GM19372 (cell line): ENCODE measurements at regions not wholly inside any gene's neighbourhood (a gene's known extent, or its start where the extent isn't known, plus 50 kb on each side); places are given as distances from the start of the nearest gene placed in this dataset.
"Not testable (repeated sequence)": the region's sequence is repeated elsewhere in the genome, so short reads cannot be mapped to it uniquely, and the experiment has no call there.

Source experiments
- ATAC-seq: cut with Tn5 transposase; IDR thresholded peaks from one replicate; pipeline ENCODE4 v1.9.1; 2021; ENCODE audit warnings: mild to moderate bottlenecking, low read depth, moderate library complexity; ENCODE audit not compliant: unreplicated experiment

GRCh38 chr10:84902553-84902952 lies 574.2 kb downstream of the CCSER2 start:
- no peak for ATAC-seq

- no peak for ATAC-seq
Observed at GRCh38 chr10:84903320-84903719, 574.9 kb downstream of the CCSER2 start.

- ATAC-seq: no peak
Observed at GRCh38 chr10:84907461-84908009, 579.1 kb downstream of the CCSER2 start.

DNA sequence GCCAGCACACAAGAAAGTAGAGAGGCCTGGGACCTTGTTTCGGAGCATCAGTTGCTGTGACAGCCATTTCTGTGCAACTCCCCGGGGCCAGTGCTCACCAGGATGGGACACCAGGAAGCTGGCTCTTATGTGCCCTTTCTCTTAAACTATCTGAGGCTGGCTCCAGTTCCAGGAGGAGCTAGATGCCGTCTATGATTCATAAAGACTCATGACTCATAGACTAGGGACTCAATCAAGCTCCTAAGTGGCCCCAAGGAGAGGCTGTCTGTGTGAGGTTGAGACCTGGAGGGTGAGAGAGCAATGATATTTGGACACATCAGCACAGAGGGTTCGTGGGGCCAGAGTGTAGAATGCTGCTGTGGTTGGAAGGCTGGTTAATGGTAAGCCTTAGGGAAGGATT lies 580.1 kb downstream of the CCSER2 start:
- ATAC-seq: no peak

DNA sequence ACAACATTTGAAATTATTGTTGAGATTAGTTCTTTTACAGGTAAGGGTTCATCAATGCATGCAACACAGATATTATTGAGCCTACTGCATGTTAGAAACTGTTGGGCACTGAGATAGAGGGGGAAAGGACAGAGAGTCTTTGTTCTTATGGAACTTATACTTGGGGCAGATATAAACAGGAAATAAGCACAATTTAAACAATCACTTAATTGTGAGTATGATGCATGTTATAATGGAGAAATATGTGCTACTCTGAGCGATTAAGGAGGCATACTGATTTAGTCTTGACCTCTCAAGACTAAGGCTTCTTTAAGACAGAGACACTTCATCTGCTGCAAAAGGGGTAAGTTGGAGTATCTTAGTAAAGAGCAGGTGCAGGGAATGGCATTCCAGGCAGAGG lies 593.3 kb downstream of the CCSER2 start:
- ATAC-seq: no peak

DNA sequence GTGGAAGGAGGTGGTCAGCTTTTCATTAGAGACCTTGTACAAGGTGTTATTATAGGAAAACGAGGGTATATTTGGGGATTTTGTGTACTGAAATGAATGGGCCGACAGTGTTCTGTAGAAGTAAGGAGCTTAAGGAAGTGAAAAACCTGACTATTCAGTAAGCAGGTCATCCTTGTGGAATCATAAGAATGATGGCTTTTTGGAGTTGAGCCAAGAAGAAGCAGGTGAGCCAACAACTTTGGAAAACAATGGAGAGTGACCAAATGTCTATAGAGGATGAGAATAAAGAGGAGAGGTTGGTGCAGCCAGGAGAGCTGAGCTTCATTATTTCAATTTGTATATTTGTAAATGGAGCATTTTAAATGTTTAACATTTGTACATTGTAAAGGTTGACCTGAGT lies 595.7 kb downstream of the CCSER2 start:
- ATAC-seq: no peak

GRCh38 chr10:84925495-84925894 lies 597.1 kb downstream of the CCSER2 start:
- no peak for ATAC-seq

GRCh38 chr10:84933402-84933801 lies 605.0 kb downstream of the CCSER2 start:
- ATAC-seq: no peak

DNA sequence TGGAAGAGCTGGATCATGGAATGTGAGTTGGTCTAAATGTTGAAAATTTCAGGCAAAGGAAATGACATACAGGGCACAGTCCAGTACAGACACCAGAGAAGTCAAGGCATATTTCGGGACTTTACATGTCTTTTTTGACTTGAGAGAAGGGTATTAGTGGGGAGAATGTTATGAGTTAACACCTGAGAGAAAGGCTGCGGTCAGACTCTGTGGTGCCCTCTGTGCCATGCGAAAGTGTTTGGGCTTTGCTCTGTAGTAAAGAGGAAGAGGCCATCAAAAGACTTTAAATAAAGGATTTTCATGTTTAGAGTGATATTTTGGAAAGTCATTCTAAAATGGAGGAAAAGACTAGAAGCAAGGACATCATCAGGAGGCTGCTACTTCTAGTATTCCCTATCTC lies 607.4 kb downstream of the CCSER2 start:
- ATAC-seq: no peak

DNA sequence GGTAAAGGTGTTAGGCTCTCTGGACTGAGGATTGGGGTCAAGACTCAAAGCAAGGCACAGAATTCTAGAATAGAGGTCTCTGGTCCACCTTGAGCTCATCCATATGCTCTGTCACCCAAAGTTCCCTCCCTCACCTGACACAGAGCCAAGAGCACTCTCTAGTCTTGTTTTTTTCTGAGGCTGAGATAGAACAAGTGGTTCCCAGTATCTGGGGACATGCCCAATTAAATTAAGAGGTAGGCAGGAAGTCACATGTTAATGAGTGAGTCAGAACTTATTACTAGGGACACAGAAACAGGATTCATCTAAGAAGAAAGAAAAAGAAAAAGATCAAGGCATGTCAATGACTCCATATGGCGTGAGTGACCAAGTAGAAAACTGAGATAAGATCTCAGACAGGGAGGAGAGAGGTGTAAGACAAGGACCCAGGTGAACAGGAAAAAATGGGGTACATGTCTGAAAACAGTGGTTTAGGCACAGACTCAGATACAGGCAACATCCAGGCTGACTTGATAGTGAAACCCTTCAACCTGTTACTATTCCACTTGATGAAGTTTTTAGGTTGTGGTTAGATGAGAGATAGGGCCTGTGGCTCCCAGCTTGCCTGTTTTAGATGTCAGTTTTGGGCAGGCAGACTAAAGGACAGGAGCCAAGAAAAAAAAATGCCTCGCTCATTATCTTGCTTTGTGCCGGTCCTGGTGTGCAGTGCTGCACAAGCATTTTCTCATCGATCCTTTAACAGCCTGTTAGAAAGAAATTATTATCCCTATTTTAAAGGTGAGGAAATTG lies 609.9 kb downstream of the CCSER2 start:
- ATAC-seq: no peak

DNA sequence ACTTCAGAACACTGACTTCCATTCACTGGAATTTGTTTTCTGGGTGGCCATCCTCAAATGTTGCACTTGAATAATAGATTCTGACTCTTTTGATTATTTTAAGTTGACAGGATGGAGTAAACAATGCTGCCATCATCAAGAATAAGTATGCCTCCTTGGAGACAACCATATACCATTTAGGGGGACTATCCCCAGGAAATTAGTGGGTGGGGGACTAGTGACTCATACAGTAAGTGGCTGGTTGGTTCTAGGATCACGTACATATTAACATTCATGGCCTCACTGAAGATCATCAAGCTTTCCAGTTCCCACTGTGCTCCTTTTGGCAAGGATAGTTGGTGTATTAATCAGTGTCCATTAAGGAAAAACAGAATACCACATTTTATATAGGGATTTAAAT lies 615.2 kb downstream of the CCSER2 start:
- ATAC-seq: no peak

- no peak for ATAC-seq
Observed at GRCh38 chr10:84944187-84944586, 615.8 kb downstream of the CCSER2 start.

DNA sequence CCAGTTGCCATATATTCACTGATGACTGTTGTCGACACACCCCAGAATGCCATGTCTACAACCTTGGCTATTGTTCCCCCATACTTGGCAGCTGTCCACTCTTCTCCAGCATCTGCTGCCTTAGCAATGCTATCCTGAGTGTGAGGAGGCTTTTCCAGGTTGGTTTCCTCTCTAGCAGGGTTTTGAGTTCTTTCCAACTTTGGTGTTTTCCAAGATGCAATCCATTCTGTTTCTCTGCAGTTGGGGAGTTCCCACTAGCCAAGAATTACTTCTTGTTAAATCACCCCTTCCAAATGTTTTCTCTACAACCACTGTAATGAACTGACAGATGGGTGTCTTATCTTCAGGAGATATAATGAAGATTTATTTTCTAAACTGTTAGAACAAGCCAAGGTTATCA lies 617.4 kb downstream of the CCSER2 start:
- ATAC-seq: no peak

- ATAC-seq: no peak
Observed at GRCh38 chr10:84946904-84947303, 618.5 kb downstream of the CCSER2 start.

GRCh38 chr10:84948644-84949043 lies 620.3 kb downstream of the CCSER2 start:
- ATAC-seq: no peak

GRCh38 chr10:84951616-84952015 lies 623.2 kb downstream of the CCSER2 start:
- ATAC-seq: no peak

- ATAC-seq: no peak
Observed at GRCh38 chr10:84957427-84957826, 629.0 kb downstream of the CCSER2 start.

- ATAC-seq: no peak
Observed at GRCh38 chr10:84965468-84965867, 637.1 kb downstream of the CCSER2 start.

DNA sequence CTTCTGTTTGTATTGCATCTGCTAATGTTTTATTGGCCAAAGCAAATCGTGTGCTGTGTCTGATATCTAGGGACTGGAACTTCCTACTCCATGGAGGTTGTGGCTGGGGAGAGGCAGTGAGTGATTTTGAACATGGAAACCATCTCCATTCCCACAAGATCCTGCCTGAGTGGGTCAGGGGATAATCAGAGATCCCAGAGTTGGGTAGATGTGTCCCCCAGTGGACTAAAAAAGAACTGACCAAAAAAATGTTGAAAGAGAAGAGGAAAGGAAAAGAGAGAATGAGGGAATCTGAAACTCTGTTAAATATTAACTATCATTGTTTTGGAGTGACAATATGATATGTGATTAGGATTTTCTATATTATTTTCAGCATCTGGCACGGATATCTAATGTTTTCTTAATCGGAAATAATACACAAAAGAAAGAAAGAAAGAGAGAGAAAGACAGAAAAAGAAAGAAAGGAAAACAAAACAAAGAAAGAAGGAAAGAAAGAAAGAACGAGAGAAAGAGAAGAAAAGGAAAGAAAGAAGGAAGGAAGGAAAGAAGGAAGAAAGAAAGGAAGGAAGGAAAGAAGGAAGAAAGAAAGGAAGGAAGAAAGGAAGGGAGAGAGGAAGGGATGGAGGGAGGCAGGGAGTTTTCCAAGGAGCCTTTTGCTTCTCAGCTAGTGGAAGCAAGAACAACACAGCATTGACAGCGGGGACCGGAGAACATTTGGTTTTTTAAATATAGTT lies 638.5 kb downstream of the CCSER2 start:
- ATAC-seq: no peak

DNA sequence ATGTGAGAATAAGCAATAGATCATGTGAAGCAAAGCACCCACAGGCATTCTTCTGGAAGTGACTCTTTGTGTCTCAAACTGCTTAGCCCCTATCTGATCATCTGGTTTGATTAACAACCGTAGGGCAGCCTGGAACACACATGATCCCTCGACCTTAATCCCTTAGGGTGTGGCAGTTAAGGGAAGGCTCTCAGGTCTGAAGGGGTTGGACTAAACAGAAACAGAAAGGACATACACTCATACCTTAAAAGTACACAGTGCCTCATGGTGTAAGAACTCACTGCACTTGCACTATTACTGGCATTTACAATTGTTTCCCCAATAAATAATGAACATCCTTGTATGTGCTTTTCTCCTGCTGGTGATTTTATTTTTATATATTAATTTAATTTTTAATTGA lies 640.9 kb downstream of the CCSER2 start:
- not testable (repeated sequence) for ATAC-seq

GRCh38 chr10:84987039-84987438 lies 658.6 kb downstream of the CCSER2 start:
- ATAC-seq: no peak

DNA sequence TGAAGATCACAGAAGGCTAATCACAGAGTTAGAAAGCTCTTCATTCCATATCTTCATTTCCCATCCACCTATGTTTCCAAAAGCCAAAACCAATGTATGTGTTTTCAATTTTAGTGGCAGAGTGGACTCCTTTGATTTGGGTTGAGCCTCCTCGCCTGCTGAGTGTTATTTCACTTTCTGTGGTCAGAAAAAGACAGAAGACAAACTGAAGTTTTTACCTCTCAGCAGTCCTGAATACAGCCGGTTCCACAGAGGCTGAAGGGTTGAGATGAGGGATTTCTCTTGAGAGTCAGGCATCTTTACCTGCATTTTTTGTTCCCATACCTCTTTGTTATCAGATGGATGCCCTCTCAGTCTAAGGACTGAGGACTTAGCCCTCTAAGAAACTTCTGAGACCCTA lies 659.6 kb downstream of the CCSER2 start:
- no peak for ATAC-seq
